GM12864 (cell line): ENCODE measurements at regions not wholly inside any gene's neighbourhood (a gene's known extent, or its start where the extent isn't known, plus 50 kb on each side); places are given as distances from the start of the nearest gene placed in this dataset.

Source experiments
- DNase-seq: peaks from one replicate; pipeline ENCODE4 v3.0.0-alpha.2; 2011; ENCODE audit warnings: low read depth
- H3K4me3 ChIP-seq: 2 replicates; pipeline ENCODE4 v1.5.1; 2011; ENCODE audit warnings: mild to moderate bottlenecking, low read depth, low read length, control low read depth
- TF ChIP-seq, protein P1 (sequence below): IDR thresholded peaks from 2 replicates; pipeline ENCODE4 v1.5.1; 2011; ENCODE audit warnings: low read depth, mild to moderate bottlenecking, moderate library complexity, low read length, control low read depth, inconsistent platforms; ENCODE audit errors: missing control alignments

DNA sequence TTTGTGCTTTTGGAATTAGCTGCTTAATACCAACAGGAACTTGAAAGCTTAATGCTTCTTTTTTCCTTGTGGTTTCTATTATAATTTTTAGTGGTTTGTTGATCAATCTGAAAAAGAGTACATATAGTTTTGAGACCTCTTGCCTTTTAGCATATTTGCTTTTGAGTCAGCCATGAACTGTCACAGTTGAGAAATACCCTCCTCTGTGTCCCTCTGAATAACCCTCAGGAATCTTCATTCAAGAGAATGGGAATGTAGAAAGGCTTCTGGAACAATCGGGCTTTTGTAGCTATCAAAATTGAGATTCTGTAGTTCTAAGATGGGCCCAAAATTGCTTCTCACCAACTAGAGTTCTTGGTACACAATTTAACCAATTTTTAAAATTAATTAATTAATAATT is 451.1 kb upstream of the TRIB2 start:
- TF ChIP-seq, protein P1, sequence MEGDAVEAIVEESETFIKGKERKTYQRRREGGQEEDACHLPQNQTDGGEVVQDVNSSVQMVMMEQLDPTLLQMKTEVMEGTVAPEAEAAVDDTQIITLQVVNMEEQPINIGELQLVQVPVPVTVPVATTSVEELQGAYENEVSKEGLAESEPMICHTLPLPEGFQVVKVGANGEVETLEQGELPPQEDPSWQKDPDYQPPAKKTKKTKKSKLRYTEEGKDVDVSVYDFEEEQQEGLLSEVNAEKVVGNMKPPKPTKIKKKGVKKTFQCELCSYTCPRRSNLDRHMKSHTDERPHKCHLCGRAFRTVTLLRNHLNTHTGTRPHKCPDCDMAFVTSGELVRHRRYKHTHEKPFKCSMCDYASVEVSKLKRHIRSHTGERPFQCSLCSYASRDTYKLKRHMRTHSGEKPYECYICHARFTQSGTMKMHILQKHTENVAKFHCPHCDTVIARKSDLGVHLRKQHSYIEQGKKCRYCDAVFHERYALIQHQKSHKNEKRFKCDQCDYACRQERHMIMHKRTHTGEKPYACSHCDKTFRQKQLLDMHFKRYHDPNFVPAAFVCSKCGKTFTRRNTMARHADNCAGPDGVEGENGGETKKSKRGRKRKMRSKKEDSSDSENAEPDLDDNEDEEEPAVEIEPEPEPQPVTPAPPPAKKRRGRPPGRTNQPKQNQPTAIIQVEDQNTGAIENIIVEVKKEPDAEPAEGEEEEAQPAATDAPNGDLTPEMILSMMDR = no peak
- DNase-seq = no peak
- H3K4me3 ChIP-seq = no peak overlapping the region

DNA sequence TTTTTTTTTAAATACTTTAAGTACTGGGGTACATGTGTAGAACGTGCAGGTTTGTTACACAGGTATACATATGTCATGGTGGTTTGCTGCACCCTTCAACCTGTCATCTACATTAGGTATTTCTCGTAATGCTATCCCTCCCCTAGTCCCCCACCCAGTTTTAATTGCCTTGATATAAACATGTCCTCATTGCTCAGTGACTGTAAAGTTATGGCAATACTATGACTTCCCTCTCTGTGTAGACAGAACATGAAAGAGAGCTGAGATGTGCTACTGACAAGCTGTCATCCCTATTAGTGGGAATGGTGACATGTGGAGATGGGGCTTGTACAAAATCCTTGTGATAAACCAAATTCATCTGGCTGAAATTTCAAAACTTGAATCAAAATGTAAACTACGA is 449.7 kb upstream of the TRIB2 start:
- TF ChIP-seq, protein P1 = no peak
- no peak overlapping the region for H3K4me3 ChIP-seq
- no peak for DNase-seq

DNA sequence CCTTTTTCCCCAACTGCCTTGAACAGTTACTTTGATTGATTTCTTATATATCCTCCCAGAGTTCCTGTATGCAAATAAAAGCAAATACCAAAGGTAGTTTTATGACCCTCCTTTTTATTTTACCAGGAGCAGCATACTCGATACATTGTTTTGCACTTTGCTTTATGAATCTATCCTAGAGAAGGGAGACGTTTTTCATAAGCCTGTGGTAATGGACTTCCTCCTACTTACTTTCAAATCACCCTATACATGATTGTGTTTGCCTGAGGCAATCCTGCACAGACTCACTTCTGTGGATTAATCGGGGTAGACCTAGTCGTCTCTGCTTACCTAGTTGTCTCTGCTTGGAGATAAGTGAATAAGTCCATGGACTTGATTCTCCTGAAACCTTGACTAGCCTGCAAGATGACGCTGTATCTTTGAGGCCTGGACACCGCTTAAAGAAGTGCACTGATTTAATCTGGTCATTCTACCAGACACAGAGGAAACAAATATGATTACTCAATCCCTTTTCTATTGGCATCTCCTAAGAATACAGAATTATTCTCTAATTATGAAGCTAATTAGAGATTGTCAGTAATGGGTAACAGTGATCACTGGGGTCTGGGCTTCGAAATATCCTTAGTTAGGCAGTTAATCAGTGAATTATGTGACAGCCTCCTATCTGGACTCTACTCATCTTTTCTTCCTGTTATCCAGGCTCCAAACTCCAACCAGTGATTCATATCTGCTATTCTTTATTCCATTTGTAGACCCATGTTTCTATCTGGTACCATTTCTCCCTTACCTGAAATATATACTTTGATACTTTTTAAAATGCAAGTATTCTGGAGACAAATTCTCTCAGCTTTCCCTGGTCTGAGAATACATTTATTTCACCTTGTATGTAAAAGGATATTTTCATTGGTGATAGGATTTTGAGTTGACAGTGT is 447.4 kb upstream of the TRIB2 start:
- no peak overlapping the region for H3K4me3 ChIP-seq
- TF ChIP-seq, protein P1 = no peak
- no peak for DNase-seq

DNA sequence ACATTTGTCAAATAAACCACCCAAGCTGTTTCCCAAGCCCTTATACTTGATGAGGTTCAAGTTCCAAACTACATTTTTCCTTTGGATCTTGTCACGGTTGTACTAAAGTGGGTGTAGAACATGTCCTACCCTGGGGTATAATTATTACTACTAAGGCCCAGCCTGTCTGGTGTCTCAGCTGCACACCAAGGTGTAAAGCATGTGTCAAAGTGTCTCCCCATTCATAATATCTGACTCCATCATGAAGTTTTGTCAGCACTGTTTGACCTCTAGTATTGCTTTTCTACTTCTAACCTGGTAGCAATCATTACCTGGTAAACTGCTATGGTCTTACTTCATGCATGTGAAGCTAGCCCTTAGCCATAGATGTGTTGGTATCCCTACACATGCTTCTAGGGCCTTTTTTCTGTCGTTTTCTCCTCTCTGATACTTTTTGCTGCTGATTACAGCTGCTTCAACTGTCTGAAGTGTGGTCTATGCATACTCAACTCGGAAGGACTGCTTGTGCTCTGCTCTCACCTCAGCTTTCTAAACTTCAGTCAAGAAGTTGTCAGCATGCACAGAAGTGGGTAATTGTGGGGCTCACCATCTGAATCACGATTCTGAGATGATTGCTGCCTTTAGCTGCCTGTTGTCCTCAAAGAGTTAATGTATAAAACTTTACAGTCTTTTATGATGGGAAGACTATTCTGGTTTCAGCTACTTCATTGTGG is 445.7 kb upstream of the TRIB2 start:
- H3K4me3 ChIP-seq = no peak overlapping the region
- TF ChIP-seq, protein P1 = no peak
- no peak for DNase-seq

DNA sequence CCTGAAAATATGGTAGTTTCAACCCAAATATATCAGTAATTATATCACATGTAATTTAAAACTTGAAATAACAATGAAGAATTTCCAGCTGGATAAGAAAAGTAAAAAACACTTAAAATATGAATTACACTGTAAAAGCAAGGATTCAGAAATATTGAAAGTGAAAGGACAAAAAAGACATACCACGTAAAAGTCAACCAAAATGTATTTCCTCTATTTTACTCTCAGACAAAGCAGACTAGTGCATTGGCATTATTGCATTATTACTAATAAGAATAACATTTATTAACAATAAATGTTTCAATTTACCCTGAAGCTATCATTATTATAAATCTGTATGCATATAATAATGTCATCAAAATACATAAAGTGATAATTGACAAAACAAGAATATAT is 445.1 kb upstream of the TRIB2 start:
- no peak for DNase-seq
- TF ChIP-seq, protein P1 = no peak
- H3K4me3 ChIP-seq = no peak overlapping the region

DNA sequence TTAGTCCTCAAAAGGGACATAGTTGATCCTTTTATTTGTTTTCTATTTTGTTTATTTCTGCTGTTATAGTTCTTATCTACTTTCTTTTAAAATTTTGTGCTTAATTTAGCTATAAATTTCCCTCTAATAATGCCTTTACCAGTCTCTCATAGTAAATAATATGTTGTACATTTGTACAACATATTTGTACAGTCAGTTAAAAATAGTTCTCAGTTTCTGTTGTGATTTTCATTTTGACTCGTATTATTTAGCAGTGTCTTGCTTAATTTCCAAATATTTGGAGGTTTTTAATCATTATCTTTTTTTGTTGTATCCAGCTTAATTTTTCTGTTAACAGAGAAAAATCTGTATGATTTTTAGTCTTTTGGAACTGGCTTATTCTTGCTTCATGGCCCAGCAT is 443.6 kb upstream of the TRIB2 start:
- H3K4me3 ChIP-seq = no peak overlapping the region
- TF ChIP-seq, protein P1 = no peak
- DNase-seq = no peak
